ENCODE measurements at regions not wholly inside any gene's neighbourhood (a gene's known extent, or its start where the extent isn't known, plus 50 kb on each side); places are given as distances from the start of the nearest gene placed in this dataset.

DNA sequence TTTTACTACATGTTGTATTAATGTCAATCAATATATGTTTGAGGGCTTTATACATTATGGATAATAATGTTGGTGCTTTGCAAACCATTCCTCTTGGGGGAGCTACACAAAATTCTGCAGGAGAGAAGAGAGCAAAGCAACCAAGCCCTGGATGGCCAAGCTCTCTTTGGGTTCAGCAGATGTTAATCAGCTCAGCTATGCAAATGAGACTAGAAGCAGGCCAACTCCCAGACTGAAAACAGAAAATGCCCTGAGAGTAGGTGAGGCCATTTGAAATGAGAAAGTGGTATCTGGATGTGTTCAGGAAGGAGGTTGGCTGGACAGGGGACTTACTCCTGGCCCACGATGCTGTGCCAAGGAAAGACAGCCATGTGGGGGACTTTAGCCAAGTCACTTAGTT is 387.0 kb downstream of the BCOR start:
- no peak for TF ChIP-seq EZH2phosphoT487 (IDR thresholded peaks at IDR 0.05; ENCODE audit: borderline replicate concordance, low read length)
- TF ChIP-seq, protein P1, sequence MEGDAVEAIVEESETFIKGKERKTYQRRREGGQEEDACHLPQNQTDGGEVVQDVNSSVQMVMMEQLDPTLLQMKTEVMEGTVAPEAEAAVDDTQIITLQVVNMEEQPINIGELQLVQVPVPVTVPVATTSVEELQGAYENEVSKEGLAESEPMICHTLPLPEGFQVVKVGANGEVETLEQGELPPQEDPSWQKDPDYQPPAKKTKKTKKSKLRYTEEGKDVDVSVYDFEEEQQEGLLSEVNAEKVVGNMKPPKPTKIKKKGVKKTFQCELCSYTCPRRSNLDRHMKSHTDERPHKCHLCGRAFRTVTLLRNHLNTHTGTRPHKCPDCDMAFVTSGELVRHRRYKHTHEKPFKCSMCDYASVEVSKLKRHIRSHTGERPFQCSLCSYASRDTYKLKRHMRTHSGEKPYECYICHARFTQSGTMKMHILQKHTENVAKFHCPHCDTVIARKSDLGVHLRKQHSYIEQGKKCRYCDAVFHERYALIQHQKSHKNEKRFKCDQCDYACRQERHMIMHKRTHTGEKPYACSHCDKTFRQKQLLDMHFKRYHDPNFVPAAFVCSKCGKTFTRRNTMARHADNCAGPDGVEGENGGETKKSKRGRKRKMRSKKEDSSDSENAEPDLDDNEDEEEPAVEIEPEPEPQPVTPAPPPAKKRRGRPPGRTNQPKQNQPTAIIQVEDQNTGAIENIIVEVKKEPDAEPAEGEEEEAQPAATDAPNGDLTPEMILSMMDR (IDR thresholded peaks at IDR 0.05; ENCODE audit: low read depth, low read length, poor library complexity, severe bottlenecking), result no peak

Data from DOHH2 (cell line).